A673 (cell line): ENCODE measurements at regions not wholly inside any gene's neighbourhood (a gene's known extent, or its start where the extent isn't known, plus 50 kb on each side); places are given as distances from the start of the nearest gene placed in this dataset.

Experiments
- CTCF ChIP-seq: fragments of 300-800, 200-600 bp; sonication (generic); conservative IDR thresholded peaks from 2 replicates; pipeline ENCODE4 v1.5.1; 2017; ENCODE audit warnings: low read depth, mild to moderate bottlenecking, antibody characterized with exemption, low read length, moderate library complexity, mixed read lengths
- EZH2 ChIP-seq: fragments of 200-600 bp; sonication (generic); IDR thresholded peaks from 2 replicates; pipeline ENCODE4 v1.6.1; 2017; ENCODE audit warnings: borderline replicate concordance, low read depth, mild to moderate bottlenecking, mixed read lengths, antibody characterized with exemption, low read length; ENCODE audit not compliant: poor library complexity, severe bottlenecking

DNA sequence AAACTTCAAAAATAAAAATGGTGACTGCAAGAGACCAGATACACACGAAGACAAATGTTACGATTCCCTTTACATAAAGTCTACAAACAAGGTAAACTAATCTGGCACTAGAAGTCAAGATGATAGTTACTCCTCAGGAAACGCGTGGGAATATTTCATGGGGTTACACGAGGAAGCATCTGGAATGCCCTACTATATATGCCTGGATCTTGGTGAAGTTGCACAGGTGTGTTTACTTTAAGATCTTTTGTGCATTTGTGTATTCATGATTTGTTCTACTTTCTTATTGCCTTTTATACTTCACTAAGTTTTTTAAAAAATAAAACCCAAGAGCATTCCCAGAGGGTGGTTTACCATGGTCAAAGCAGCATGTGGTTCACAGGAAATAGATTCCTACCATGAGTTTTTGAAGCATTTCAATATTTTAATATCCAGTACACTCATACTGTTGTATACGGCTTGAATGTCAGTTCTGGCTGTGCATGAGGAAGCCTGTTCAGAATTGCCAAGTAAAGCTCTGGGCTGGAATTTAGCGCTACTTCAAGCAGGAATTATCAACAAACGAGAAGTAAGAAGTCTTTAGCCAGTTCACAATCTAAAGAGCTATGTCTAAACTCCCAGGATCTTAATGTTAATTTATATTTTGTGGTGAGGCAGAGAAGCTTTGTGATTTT is 239.8 kb upstream of the KLHL1 start:
- TF ChIP-seq CTCF (no peak), EZH2 (no peak)
